Spleen (tissue), 7 donors: ENCODE measurements at regions not wholly inside any gene's neighbourhood (a gene's known extent, or its start where the extent isn't known, plus 50 kb on each side); places are given as distances from the start of the nearest gene placed in this dataset.

Experiments used
- CTCF ChIP-seq, 11 experiments: fragments of 200-600 bp in 7 of 11; fragments of 450-650 bp in 4 of 11; sonication (generic) in 4 of 11; IDR thresholded peaks in 8 of 11; conservative IDR thresholded peaks in 3 of 11; 1 replicate in 7 of 11; 2 replicates in 4 of 11; pipeline versions ENCODE4 v1.4.0 to v1.8.0; 2016 to 2021; ENCODE audit warnings: antibody characterized with exemption in 11 of 11, inconsistent platforms in 4 of 11, mild to moderate bottlenecking in 1 of 11
- POLR2A ChIP-seq, 3 donors: fragments of 450-650 bp; IDR thresholded peaks; one replicate each; pipeline ENCODE4 v1.5.1; 2017; ENCODE audit warnings: antibody characterized with exemption in 3 of 3, mild to moderate bottlenecking in 1 of 3
- POLR2AphosphoS5 ChIP-seq, 3 donors: sonication (generic); formaldehyde crosslinking; IDR thresholded peaks; one replicate each; pipeline ENCODE4 v1.5.1; 2017; ENCODE audit warnings: antibody characterized with exemption in 3 of 3
- donor health status: DM: no; HTN: no; CAD: no; lungs with moderate emphysema.
- donor health status: DM: no; HTN: no; CAD: no.
- donor health status: DM: no; HTN: no; CAD: no.

GRCh38 chr13:89910166-89910565 lies 1437.3 kb upstream of the MIR17HG start:
- TF ChIP-seq POLR2A (IDR thresholded peaks at IDR 0.05) (no peak), POLR2AphosphoS5 (IDR thresholded peaks at IDR 0.05) (no peak), CTCF (IDR thresholded peaks at IDR 0.05 in 8 of 11, conservative IDR thresholded peaks at IDR 0.05 in 3 of 11) (no peak)
